ENCODE measurements at regions not wholly inside any gene's neighbourhood (a gene's known extent, or its start where the extent isn't known, plus 50 kb on each side); places are given as distances from the start of the nearest gene placed in this dataset.

DNA sequence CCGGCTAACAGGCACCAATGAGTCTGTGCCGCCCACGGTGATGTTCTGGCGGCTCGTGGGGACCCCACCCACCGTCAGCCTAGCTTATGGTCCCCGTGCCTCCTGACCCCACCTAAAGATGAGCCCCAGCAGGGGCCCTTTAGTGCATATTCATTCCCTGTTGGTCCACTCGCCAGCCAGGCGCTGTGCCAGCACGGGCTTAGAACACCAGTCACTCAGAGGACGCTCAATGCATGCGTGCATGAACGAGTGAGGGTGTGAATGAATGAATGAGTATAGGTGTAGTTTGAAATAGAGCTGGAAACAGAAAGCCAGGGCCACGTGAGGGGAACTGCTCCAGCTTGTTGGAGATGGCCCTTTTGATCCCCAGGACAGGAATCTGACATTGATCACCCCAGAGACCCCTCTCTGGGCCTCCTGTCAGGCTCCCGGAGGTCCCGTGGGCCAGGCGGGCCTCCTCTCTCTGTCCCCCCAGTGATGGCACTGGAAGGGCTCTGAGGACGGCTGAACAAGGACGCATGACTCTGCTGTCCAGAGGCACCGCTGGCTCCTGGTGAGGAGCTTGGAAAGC is 193.9 kb upstream of the C14orf180 start:
- peaks cover 10% of the 10 kb centered on the region in 2 experiments for H3K9me3 ChIP-seq (ENCODE audit: control insufficient read depth in 2 of 2, low read length in 2 of 2)
- Mint-ChIP-seq H3K4me1 (peaks cover 0 to 32% (median 9%) of the 10 kb centered on the region in 4 donors), H3K9me3 (peaks cover 0 to 12% (median 4%) of the 10 kb centered on the region in 7 donors), H3K27ac (peak overlapping the region in 2 of 3 donors; percentile 5 to 29), H3K36me3 (no peaks in the 10 kb centered on the region), H3K27me3 (peaks cover 7% of the 10 kb centered on the region), H3K4me3 (peak overlapping the region in 1 of 4 donors; percentile 26)
- DNase-seq (no peak), ATAC-seq (ENCODE audit: low read depth in 2 of 2) (no peak)
- no peak overlapping the region for H3K27ac ChIP-seq (ENCODE audit: insufficient read depth, low read length, poor library complexity, severe bottlenecking)
- H3K4me3 ChIP-seq (ENCODE audit: low read depth, low read length), result no peak overlapping the region
- no peaks in the 10 kb centered on the region for H3K27me3 ChIP-seq (ENCODE audit: control insufficient read depth, insufficient read depth, low read length)
- peaks cover 21% of the 10 kb centered on the region for H3K4me1 ChIP-seq (ENCODE audit: control insufficient read depth, insufficient read depth, low read length, poor library complexity, severe bottlenecking)
- H3K36me3 ChIP-seq (ENCODE audit: control insufficient read depth, insufficient read depth, low read length), result no peaks in the 10 kb centered on the region

DNA sequence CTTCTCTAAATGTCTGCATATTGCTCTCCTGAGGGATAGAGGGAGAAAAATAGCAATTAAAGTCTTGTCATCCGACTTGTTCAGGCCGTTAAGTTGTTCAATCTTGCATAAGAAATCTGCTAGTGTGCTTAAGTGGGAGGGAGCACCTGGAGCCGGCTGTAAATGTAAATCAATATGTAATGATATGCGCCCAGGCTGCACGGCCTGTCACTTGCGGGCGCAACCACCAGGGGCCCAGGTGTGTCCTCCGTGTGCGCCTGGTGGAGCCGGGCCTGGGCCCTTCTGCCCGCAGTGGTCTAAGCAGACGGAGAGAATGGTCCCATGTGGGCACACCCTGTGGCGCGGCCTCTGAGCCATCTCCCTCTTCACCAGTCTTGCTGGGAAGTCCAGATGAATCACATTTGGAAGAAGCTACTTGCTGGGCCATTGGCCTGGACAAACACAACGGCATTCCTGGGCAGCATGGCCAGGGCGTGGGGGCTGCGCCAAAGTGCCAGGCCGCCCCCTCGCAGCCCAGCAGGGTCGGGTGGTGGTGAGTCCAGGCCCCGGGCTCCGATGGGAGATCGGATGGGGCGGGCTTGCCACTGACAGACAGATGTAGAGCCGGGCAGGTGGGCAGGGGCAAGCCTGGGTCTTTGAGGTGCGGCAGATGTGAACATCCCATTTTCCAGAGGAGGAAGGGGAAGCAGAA is 193.3 kb upstream of the C14orf180 start:
- Mint-ChIP-seq H3K27ac (peak overlapping the region in 1 of 3 donors; percentile 29), H3K36me3 (no peaks in the 10 kb centered on the region), H3K9me3 (peaks cover 0 to 7% (median 3%) of the 10 kb centered on the region in 7 donors), H3K4me3 (no peak overlapping the region), H3K4me1 (peaks cover 0 to 38% (median 11%) of the 10 kb centered on the region in 4 donors), H3K27me3 (peaks cover 5% of the 10 kb centered on the region)
- Histone ChIP-seq H3K27me3 (ENCODE audit: control insufficient read depth, insufficient read depth, low read length) (no peaks in the 10 kb centered on the region), H3K27ac (ENCODE audit: insufficient read depth, low read length, poor library complexity, severe bottlenecking) (no peak overlapping the region), H3K4me3 (ENCODE audit: low read depth, low read length) (no peak overlapping the region), H3K9me3 (ENCODE audit: control insufficient read depth in 2 of 2, low read length in 2 of 2) (peaks cover 3 to 4% of the 10 kb centered on the region in 2 experiments), H3K36me3 (ENCODE audit: control insufficient read depth, insufficient read depth, low read length) (no peaks in the 10 kb centered on the region), H3K4me1 (ENCODE audit: control insufficient read depth, insufficient read depth, low read length, poor library complexity, severe bottlenecking) (peaks cover 28% of the 10 kb centered on the region)
- DNase-seq (no peak), ATAC-seq (ENCODE audit: low read depth in 2 of 2) (no peak)

DNA sequence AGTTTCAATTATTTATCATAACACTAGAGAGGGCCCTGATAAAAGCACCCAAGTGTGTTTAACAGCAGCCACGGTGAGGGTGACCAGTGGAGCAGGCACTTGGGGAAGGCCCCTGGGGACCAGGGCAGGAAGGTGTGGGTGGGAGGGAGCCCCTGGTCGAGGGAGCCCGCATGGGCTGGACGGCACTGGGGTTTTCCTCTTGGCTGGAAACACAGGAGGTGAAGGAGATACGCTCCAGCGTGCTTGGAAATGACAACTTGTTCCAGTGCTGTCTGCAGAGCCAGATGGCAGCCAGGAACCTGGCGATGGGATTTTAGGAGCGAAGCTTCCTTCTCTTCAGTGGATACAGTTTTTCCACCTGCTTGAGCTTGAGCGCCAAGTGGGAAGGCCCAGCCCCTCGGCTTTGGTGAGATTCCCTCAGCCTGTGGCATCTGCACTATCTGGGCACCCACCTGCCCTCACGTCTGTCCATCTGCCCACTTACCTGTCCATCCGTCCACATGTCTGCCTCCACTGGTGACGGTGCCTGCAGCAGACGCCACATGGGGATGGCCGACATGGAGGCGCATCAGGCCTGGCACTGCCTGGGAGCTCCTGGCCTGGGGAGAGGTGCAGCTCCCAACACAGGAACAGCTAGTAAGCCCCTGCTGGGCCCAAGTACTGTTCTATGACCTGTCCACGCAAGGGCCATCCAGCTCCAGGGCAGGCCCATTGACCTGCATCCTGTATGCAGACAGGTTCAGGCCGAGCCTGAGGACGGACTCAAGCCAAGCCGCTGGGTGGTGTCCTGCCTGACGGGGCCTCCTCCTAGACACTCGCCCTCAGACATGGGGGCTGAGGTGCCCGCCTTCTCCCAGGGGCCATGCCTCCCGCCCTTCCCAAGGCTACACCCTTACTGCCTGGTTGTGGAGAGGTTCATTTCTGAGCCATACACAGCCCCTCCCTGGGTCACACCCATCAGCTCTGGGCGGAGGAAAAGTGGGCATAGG is 192.2 kb upstream of the C14orf180 start:
- Mint-ChIP-seq H3K4me1 (peaks cover 5 to 48% (median 19%) of the 10 kb centered on the region in 4 donors), H3K9me3 (peaks cover 0 to 3% (median 0%) of the 10 kb centered on the region in 7 donors), H3K27ac (peak overlapping the region in 2 of 3 donors; percentile 48 to 59), H3K27me3 (no peaks in the 10 kb centered on the region), H3K36me3 (no peaks in the 10 kb centered on the region), H3K4me3 (peak overlapping the region in 1 of 4 donors; percentile 36)
- no peak for ATAC-seq (ENCODE audit: low read depth in 2 of 2)
- Histone ChIP-seq H3K36me3 (ENCODE audit: control insufficient read depth, insufficient read depth, low read length) (no peaks in the 10 kb centered on the region), H3K27me3 (ENCODE audit: control insufficient read depth, insufficient read depth, low read length) (no peaks in the 10 kb centered on the region), H3K4me1 (ENCODE audit: control insufficient read depth, insufficient read depth, low read length, poor library complexity, severe bottlenecking) (peaks cover 38% of the 10 kb centered on the region), H3K9me3 (ENCODE audit: control insufficient read depth in 2 of 2, low read length in 2 of 2) (no peaks in the 10 kb centered on the region), H3K4me3 (ENCODE audit: low read depth, low read length) (no peak overlapping the region), H3K27ac (ENCODE audit: insufficient read depth, low read length, poor library complexity, severe bottlenecking) (no peak overlapping the region)
- no peak for DNase-seq

DNA sequence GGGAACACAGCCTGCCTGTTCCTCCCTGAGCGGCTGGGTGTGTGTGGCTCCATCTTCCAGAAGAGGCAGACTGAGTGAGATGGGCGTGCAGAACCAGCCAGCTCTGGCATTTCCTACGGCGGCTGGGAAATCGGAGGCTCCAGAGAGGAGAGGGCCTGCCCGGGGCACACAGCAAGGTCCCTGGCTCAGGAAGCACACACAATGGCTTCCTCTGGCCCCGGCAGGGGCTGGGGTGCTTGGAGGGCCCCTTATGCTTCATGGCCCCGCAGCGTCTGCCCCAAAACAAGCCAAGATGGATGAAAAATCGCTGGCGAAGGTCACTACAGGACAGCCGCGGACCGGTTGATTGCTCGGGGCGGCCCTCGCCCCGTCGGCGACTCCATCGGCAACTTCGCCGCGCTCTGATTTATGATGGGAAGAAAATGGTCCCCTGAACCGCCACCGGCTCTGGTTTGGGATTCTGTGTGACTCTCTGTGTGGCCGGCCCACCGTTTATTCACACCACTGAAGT is 191.5 kb upstream of the C14orf180 start:
- Mint-ChIP-seq H3K4me3 (peak overlapping the region in 1 of 4 donors; percentile 58), H3K4me1 (peaks cover 5 to 53% (median 19%) of the 10 kb centered on the region in 4 donors)
- DNase-seq, result no peak

DNA sequence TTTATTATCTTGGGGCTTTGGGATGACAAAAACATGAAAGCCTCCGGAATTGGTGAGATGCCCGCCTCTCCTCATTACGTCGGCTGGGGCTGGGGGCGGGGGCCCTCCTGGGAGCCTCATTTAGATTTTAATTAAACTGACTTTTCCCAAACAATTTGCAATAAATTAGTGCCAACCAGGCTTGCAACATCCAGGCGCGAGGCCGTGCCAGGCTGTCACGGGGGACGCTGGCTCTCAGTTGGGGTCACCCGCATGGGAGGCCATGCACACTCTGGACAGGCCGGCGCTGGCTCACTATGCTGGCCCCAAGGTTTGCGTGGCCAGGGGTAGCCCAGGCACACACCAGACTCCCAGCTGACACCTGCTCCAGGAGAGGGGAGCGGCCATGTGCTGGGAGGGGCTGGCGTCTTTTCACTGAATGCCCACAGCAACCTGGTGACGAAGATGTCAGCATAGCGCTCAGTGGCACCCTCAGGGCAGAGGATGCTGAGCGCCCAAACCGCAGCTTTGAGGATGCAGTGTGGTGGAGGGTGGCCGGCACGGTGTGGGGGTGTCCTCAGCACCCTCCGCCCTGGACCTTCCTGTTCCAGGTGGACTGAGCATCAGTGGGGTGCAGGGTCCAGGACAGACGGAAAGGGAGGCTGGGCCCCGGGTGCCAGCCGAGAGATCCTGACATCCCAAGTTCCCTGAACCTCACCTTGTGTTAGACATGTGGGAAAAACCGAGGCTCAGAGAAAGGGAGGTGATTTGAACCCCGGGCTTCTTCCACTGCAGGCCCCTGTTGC is 190.8 kb upstream of the C14orf180 start:
- H3K9me3 Mint-ChIP-seq, result peaks cover 0 to 3% (median 0%) of the 10 kb centered on the region in 7 donors
- Histone ChIP-seq H3K27ac (ENCODE audit: insufficient read depth, low read length, poor library complexity, severe bottlenecking) (peak overlapping the region; percentile 49), H3K4me3 (ENCODE audit: low read depth, low read length) (no peak overlapping the region), H3K36me3 (ENCODE audit: control insufficient read depth, insufficient read depth, low read length) (no peaks in the 10 kb centered on the region), H3K27me3 (ENCODE audit: control insufficient read depth, insufficient read depth, low read length) (no peaks in the 10 kb centered on the region), H3K4me1 (ENCODE audit: control insufficient read depth, insufficient read depth, low read length, poor library complexity, severe bottlenecking) (peaks cover 52% of the 10 kb centered on the region), H3K9me3 (ENCODE audit: control insufficient read depth in 2 of 2, low read length in 2 of 2) (no peaks in the 10 kb centered on the region)
- DNase-seq, result no peak
- H3K36me3 Mint-ChIP-seq, result no peaks in the 10 kb centered on the region
- H3K4me1 Mint-ChIP-seq, result peaks cover 5 to 58% (median 19%) of the 10 kb centered on the region in 4 donors
- peak overlapping the region in 2 of 3 donors; percentile 38 to 75 for H3K27ac Mint-ChIP-seq
- H3K27me3 Mint-ChIP-seq, result no peaks in the 10 kb centered on the region
- H3K4me3 Mint-ChIP-seq, result peak overlapping the region in 1 of 4 donors; percentile 80
- ATAC-seq (ENCODE audit: low read depth in 2 of 2), result no peak

More for the DNA sequence above, 191.5 kb upstream of the C14orf180 start:
- Histone ChIP-seq H3K36me3 (ENCODE audit: control insufficient read depth, insufficient read depth, low read length) (no peaks in the 10 kb centered on the region), H3K4me3 (ENCODE audit: low read depth, low read length) (no peak overlapping the region), H3K4me1 (ENCODE audit: control insufficient read depth, insufficient read depth, low read length, poor library complexity, severe bottlenecking) (peaks cover 45% of the 10 kb centered on the region), H3K9me3 (ENCODE audit: control insufficient read depth in 2 of 2, low read length in 2 of 2) (no peaks in the 10 kb centered on the region), H3K27me3 (ENCODE audit: control insufficient read depth, insufficient read depth, low read length) (no peaks in the 10 kb centered on the region), H3K27ac (ENCODE audit: insufficient read depth, low read length, poor library complexity, severe bottlenecking) (no peak overlapping the region)
- H3K36me3 Mint-ChIP-seq, result no peaks in the 10 kb centered on the region
- no peak overlapping the region for H3K27ac Mint-ChIP-seq
- no peaks in the 10 kb centered on the region for H3K27me3 Mint-ChIP-seq
- ATAC-seq (ENCODE audit: low read depth in 2 of 2), result no peak
- H3K9me3 Mint-ChIP-seq, result peaks cover 0 to 3% (median 0%) of the 10 kb centered on the region in 7 donors

DNA sequence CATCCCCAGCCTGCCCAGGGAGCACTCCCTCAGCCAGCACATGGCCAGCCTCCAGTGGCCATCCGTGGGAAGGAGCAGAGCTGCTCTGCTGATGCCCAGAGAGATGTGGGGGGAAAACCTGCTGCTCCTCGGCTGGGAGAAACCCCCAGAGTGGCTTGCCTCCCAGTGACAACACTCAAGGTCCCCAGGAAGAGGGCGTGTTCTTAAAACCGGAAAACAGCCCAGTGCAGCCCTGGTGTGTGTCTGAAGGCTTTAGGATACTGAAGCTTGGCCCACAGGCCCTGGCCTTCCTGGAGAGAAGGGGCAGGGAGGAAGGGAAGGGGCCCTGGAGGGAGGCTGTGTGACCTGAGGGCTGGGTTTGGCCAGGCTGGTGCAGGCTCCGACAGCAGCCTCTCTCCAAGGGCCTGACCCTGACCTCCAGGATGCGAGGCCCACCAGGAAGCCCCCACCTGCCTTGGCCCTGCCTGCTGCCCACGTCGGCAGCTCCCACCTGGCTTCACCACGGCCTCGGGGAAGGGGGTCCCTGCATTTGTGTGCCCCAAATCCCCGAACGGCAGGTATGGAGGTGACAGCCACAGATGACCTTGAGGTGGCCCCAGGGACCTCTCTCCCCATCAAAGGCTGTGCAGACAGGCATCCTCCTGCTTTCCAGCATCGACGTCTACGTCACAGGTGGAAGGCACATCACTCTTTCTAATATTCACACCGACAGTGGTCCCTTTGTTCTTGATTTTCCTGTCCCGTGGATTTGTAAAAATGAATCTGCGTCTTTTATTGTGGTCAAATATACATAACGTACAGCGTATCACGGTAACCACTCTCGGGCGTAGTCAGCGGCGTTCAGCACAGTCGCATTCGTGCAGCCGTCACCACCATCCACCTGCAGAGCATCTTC is 190.0 kb upstream of the C14orf180 start:
- H3K36me3 Mint-ChIP-seq, result no peaks in the 10 kb centered on the region
- H3K4me3 Mint-ChIP-seq, result peak overlapping the region in 3 of 4 donors; percentile 43 to 80 (median 70)
- H3K36me3 ChIP-seq (ENCODE audit: control insufficient read depth, insufficient read depth, low read length), result no peaks in the 10 kb centered on the region
- H3K9me3 ChIP-seq (ENCODE audit: control insufficient read depth in 2 of 2, low read length in 2 of 2), result no peaks in the 10 kb centered on the region
- H3K27ac ChIP-seq (ENCODE audit: insufficient read depth, low read length, poor library complexity, severe bottlenecking), result peak overlapping the region; percentile 49
- H3K9me3 Mint-ChIP-seq, result peaks cover 0 to 2% (median 0%) of the 10 kb centered on the region in 7 donors
- H3K27me3 ChIP-seq (ENCODE audit: control insufficient read depth, insufficient read depth, low read length), result no peaks in the 10 kb centered on the region
- ATAC-seq (ENCODE audit: low read depth in 2 of 2) (peak in 1 of 2 donors; percentile 20), DNase-seq (peak in 2 of 3 donors; percentile 53 to 71)
- H3K27ac Mint-ChIP-seq, result peak overlapping the region; percentile 46 to 97 (median 85)
- H3K4me1 Mint-ChIP-seq, result peaks cover 5 to 62% (median 25%) of the 10 kb centered on the region in 4 donors
- no peaks in the 10 kb centered on the region for H3K27me3 Mint-ChIP-seq
- H3K4me1 ChIP-seq (ENCODE audit: control insufficient read depth, insufficient read depth, low read length, poor library complexity, severe bottlenecking), result peaks cover 60% of the 10 kb centered on the region
- no peak overlapping the region for H3K4me3 ChIP-seq (ENCODE audit: low read depth, low read length)
